Pancreas (tissue), 10 donors: ENCODE measurements at regions not wholly inside any gene's neighbourhood (a gene's known extent, or its start where the extent isn't known, plus 50 kb on each side); places are given as distances from the start of the nearest gene placed in this dataset.

Experiments
- ATAC-seq, 4 donors: fragments of 200-7000 bp; cut with Tn5 transposase; one replicate each; pipeline versions ENCODE4 v1.8.0 to v1.9.1; 2020; ENCODE audit warnings: mild to moderate bottlenecking in 4 of 4, moderate library complexity in 4 of 4
- DNase-seq, 6 donors: peaks; one replicate each; pipeline ENCODE4 v3.0.0-alpha.2; 2020
- FAIRE-seq: peaks from 2 replicates; lab custom pipeline; 2012; peaks lifted over from hg19 to GRCh38; lab: Jason Lieb, UNC
- H3K27ac ChIP-seq, 4 donors: fragments of 200-600 bp; sonication (generic); 1 replicate in 3 of 4; 2 replicates in 1 of 4; pipeline versions ENCODE4 v1.5.0 to v1.8.0; 2020
- H3K27me3 ChIP-seq, 4 donors: fragments of 200-600 bp; one replicate each; pipeline ENCODE4 v1.8.0; 2021
- H3K36me3 ChIP-seq, 3 donors: fragments of 200-600 bp; sonication (generic) in 1 of 3; one replicate each; pipeline versions ENCODE4 v1.5.0 to v1.8.0; 2020 to 2021
- H3K4me1 ChIP-seq, 3 donors: fragments of 200-600 bp; one replicate each; pipeline ENCODE4 v1.8.0; 2021
- H3K4me3 ChIP-seq, 4 donors: fragments of 200-600 bp; sonication (generic) in 2 of 4; one replicate each; pipeline versions ENCODE4 v1.5.0 to v1.8.0; 2020 to 2021
- H3K9me3 ChIP-seq, 4 donors: fragments of 200-600 bp; one replicate each; pipeline ENCODE4 v1.8.0; 2021
- CTCF ChIP-seq, 4 donors: fragments of 200-600 bp; sonication (generic) in 3 of 4; IDR thresholded peaks; one replicate each; pipeline versions ENCODE4 v1.5.0 to v1.8.0; 2021; ENCODE audit warnings: antibody characterized with exemption in 4 of 4
- WGBS, 2 donors: extraction: QIAGEN DNeasy Blood & Tissue Kit; methylation state at CpG; one replicate each; pipeline ENCODE4 v1.1.7; 2013; 5-methylcytosine and 5-hydroxymethylcytosine counted together
- intact Hi-C, 3 donors: fragments of 100-400 bp; cut with DNase I; formaldehyde crosslinking; loops; one replicate each; pipeline versions ENCODE4 v1.11.1 to v1.14.2; 2022
- donor health status: healthy with polysubstance abuse.
- donor health status: DM: no; HTN: no; CAD: no; lungs with moderate emphysema.
- donor health status: DM: no; HTN: no; CAD: no.
- donor health status: control.
- donor health status: control.
- donor health status: Bipolar disorder and iron deficiency.
- donor health status: DM: yes; HTN: yes; CAD: no.
- donor health status: DM: no; HTN: no; CAD: no.
- donor health status: DM: no; HTN: no; CAD: no.
- donor health status: DM: yes; HTN: yes; CAD: no.

GRCh38 chr15:47135267-47135666, 582.0 kb upstream of the SEMA6D start:
- FAIRE-seq, result no peak
- intact Hi-C loops, result no loop called here
- ATAC-seq, result no peak
- Histone ChIP-seq H3K4me3 (no peak overlapping the region), H3K27me3 (no peaks in the 10 kb centered on the region), H3K36me3 (no peaks in the 10 kb centered on the region), H3K9me3 (no peaks in the 10 kb centered on the region), H3K27ac (no peak overlapping the region), H3K4me1 (no peaks in the 10 kb centered on the region)
- 38 to 45% methylated on average over 2 of the region's 2 CpGs for WGBS, 2 donors
- DNase-seq, result no peak
- TF ChIP-seq CTCF (IDR thresholded peaks at IDR 0.05), result no peak

DNA sequence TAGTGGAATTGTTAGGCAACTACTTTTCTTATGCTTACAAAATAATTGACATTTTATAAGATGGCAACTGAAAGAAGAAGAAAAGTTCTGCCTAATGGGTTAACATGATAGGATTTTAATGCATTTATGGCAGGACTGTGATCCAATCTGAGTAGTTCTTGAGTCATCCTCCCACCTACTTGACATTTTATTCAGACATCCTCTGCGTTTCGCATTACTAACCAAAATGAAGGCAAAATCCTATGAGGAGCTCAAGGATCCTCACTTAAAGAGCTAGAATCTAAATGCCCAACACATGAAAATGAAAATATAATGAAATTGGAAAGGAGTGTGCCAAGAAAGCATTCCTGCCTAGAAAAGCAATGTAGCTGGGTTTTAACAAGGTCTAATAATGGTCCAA, 581.1 kb upstream of the SEMA6D start:
- FAIRE-seq, result no peak
- H3K9me3 ChIP-seq, result no peaks in the 10 kb centered on the region
- DNase-seq, result no peak
- WGBS, 2 donors, result 71 to 83% methylated on average over 2 of the region's 2 CpGs
- H3K36me3 ChIP-seq, result no peaks in the 10 kb centered on the region
- ATAC-seq, result no peak
- intact Hi-C loops, result no loop called here
- H3K27me3 ChIP-seq, result no peaks in the 10 kb centered on the region
- no peaks in the 10 kb centered on the region for H3K4me1 ChIP-seq
- H3K27ac ChIP-seq, result no peak overlapping the region
- H3K4me3 ChIP-seq, result no peak overlapping the region
- TF ChIP-seq CTCF (IDR thresholded peaks at IDR 0.05), result no peak

DNA sequence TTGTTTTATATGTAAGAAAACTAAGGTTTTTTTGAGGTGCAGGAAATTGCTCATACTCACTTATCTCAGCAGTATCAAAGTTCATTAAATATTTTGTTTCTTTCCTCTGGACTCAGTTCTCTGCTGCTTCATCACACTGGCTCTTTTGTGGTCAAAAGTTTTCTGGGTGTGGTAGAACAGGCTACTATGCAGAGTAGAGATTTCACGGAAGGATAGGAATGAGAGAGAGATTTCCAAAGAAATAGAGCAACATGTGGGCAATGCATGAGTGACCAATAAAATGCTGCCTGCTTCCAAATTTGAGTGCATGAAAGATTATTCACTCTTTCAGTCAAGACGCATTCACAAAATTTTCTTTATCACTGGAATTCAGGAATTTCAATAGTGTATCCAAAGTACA, 577.3 kb upstream of the SEMA6D start:
- Histone ChIP-seq H3K27ac (no peak overlapping the region), H3K36me3 (no peaks in the 10 kb centered on the region), H3K4me1 (no peaks in the 10 kb centered on the region), H3K9me3 (peaks cover 0 to 3% (median 0%) of the 10 kb centered on the region in 4 donors), H3K27me3 (peaks cover 0 to 3% (median 0%) of the 10 kb centered on the region in 4 donors), H3K4me3 (no peak overlapping the region)
- TF ChIP-seq CTCF (IDR thresholded peaks at IDR 0.05), result no peak
- intact Hi-C loops, result no loop called here
- WGBS, 2 donors, result 44 to 76% methylated on average over 2 of the region's 2 CpGs
- ATAC-seq, result no peak
- FAIRE-seq, result no peak
- no peak for DNase-seq

DNA sequence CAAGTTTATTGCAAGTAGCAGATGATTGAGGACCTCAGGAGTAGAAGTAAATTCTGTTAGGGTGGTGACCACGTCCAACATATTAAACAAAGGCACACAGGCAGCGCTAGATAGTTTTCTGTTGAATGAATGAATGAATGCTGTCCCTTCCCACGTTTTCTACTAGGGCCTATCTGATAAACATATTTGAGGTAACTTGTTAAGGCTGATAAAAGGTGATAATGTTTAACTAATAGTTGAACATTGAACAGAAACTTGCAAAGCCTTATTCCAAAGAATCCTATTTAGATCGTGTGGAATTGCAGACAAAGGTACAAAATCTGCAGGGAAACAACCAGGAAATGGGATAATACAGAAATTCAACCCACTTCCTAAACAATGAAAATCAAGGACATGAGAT, 559.5 kb upstream of the SEMA6D start:
- intact Hi-C loops, result no loop called here
- no peak overlapping the region for H3K4me3 ChIP-seq
- 19 to 33% methylated on average over 4 of the region's 4 CpGs for WGBS, 2 donors
- H3K27me3 ChIP-seq, result no peaks in the 10 kb centered on the region
- H3K4me1 ChIP-seq, result no peaks in the 10 kb centered on the region
- H3K36me3 ChIP-seq, result no peaks in the 10 kb centered on the region
- DNase-seq (no peak), FAIRE-seq (no peak), ATAC-seq (peak in 2 of 4 donors; percentile 53)
- no peaks in the 10 kb centered on the region for H3K9me3 ChIP-seq
- TF ChIP-seq CTCF (IDR thresholded peaks at IDR 0.05), result no peak
- no peak overlapping the region for H3K27ac ChIP-seq

- DNase-seq, result no peak
- WGBS, 2 donors, result 49 to 66% methylated on average over 2 of the region's 2 CpGs
- no peak for TF ChIP-seq CTCF (IDR thresholded peaks at IDR 0.05)
- peak in 1 of 4 donors; percentile 17 for ATAC-seq
- Histone ChIP-seq H3K27me3 (no peaks in the 10 kb centered on the region), H3K9me3 (no peaks in the 10 kb centered on the region), H3K36me3 (no peaks in the 10 kb centered on the region), H3K4me3 (no peak overlapping the region), H3K4me1 (no peaks in the 10 kb centered on the region), H3K27ac (no peak overlapping the region)
- intact Hi-C loops, result no loop called here
- no peak for FAIRE-seq
Measured at GRCh38 chr15:47158573-47158972, 558.7 kb upstream of the SEMA6D start.
